ENCODE measurements at regions not wholly inside any gene's neighbourhood (a gene's known extent, or its start where the extent isn't known, plus 50 kb on each side); places are given as distances from the start of the nearest gene placed in this dataset.

- no peak for TF ChIP-seq CTCF (IDR thresholded peaks at IDR 0.05; ENCODE audit: poor library complexity, severe bottlenecking)
- H3K27ac ChIP-seq (ENCODE audit: poor library complexity, severe bottlenecking) = no peak overlapping the region
- DNase-seq (ENCODE audit: low spot score) (no peak), ATAC-seq (ENCODE audit: low read depth) (no peak)
- no peak overlapping the region for H3K4me3 ChIP-seq (ENCODE audit: severe bottlenecking)
- no peaks in the 10 kb centered on the region for H3K9me3 ChIP-seq (ENCODE audit: severe bottlenecking)
- H3K27me3 ChIP-seq (ENCODE audit: insufficient read depth, poor library complexity, severe bottlenecking) = no peaks in the 10 kb centered on the region
- peaks cover 8% of the 10 kb centered on the region for H3K4me1 ChIP-seq (ENCODE audit: insufficient read depth, poor library complexity, severe bottlenecking)
- H3K36me3 ChIP-seq (ENCODE audit: low read depth) = no peaks in the 10 kb centered on the region
Observed at GRCh38 chr2:47234456-47234855, 58.1 kb upstream of the CALM2 start.

GRCh38 chr2:47232738-47233415 lies 56.6 kb upstream of the CALM2 start:
- ATAC-seq (ENCODE audit: low read depth) = peak; percentile 48; the same call in 2 of the 3 replicates
- Histone ChIP-seq H3K4me3 (ENCODE audit: severe bottlenecking) (no peak overlapping the region), H3K4me1 (ENCODE audit: insufficient read depth, poor library complexity, severe bottlenecking) (peaks cover 8% of the 10 kb centered on the region), H3K27ac (ENCODE audit: poor library complexity, severe bottlenecking) (no peak overlapping the region), H3K27me3 (ENCODE audit: insufficient read depth, poor library complexity, severe bottlenecking) (no peaks in the 10 kb centered on the region), H3K9me3 (ENCODE audit: severe bottlenecking) (no peaks in the 10 kb centered on the region), H3K36me3 (ENCODE audit: low read depth) (no peaks in the 10 kb centered on the region)
- DNase-seq (ENCODE audit: low spot score) = no peak
- no peak for TF ChIP-seq CTCF (IDR thresholded peaks at IDR 0.05; ENCODE audit: poor library complexity, severe bottlenecking)

- no peak overlapping the region for H3K27ac ChIP-seq (ENCODE audit: poor library complexity, severe bottlenecking)
- H3K36me3 ChIP-seq (ENCODE audit: low read depth) = no peaks in the 10 kb centered on the region
- H3K27me3 ChIP-seq (ENCODE audit: insufficient read depth, poor library complexity, severe bottlenecking) = no peaks in the 10 kb centered on the region
- ATAC-seq (ENCODE audit: low read depth) (no peak), DNase-seq (ENCODE audit: low spot score) (no peak)
- H3K9me3 ChIP-seq (ENCODE audit: severe bottlenecking) = no peaks in the 10 kb centered on the region
- H3K4me1 ChIP-seq (ENCODE audit: insufficient read depth, poor library complexity, severe bottlenecking) = peaks cover 18% of the 10 kb centered on the region
- no peak for TF ChIP-seq CTCF (IDR thresholded peaks at IDR 0.05; ENCODE audit: poor library complexity, severe bottlenecking)
- H3K4me3 ChIP-seq (ENCODE audit: severe bottlenecking) = no peak overlapping the region
Observed at GRCh38 chr2:47230418-47230817, 54.1 kb upstream of the CALM2 start.

GRCh38 chr2:47227532-47228279 lies 51.4 kb upstream of the CALM2 start:
- Histone ChIP-seq H3K27me3 (ENCODE audit: insufficient read depth, poor library complexity, severe bottlenecking) (no peaks in the 10 kb centered on the region), H3K36me3 (ENCODE audit: low read depth) (no peaks in the 10 kb centered on the region), H3K4me3 (ENCODE audit: severe bottlenecking) (no peak overlapping the region), H3K4me1 (ENCODE audit: insufficient read depth, poor library complexity, severe bottlenecking) (peaks cover 20% of the 10 kb centered on the region), H3K9me3 (ENCODE audit: severe bottlenecking) (no peaks in the 10 kb centered on the region), H3K27ac (ENCODE audit: poor library complexity, severe bottlenecking) (no peak overlapping the region)
- DNase-seq (ENCODE audit: low spot score) (no peak), ATAC-seq (ENCODE audit: low read depth) (no peak)
- TF ChIP-seq CTCF (IDR thresholded peaks at IDR 0.05; ENCODE audit: poor library complexity, severe bottlenecking) = no peak

- peaks cover 16% of the 10 kb centered on the region for H3K4me1 ChIP-seq (ENCODE audit: insufficient read depth, poor library complexity, severe bottlenecking)
- no peaks in the 10 kb centered on the region for H3K36me3 ChIP-seq (ENCODE audit: low read depth)
- ATAC-seq (ENCODE audit: low read depth) (no peak), DNase-seq (ENCODE audit: low spot score) (no peak)
- H3K27me3 ChIP-seq (ENCODE audit: insufficient read depth, poor library complexity, severe bottlenecking) = no peaks in the 10 kb centered on the region
- no peak for TF ChIP-seq CTCF (IDR thresholded peaks at IDR 0.05; ENCODE audit: poor library complexity, severe bottlenecking)
- no peak overlapping the region for H3K4me3 ChIP-seq (ENCODE audit: severe bottlenecking)
- H3K9me3 ChIP-seq (ENCODE audit: severe bottlenecking) = no peaks in the 10 kb centered on the region
- H3K27ac ChIP-seq (ENCODE audit: poor library complexity, severe bottlenecking) = no peak overlapping the region
Observed at GRCh38 chr2:47226923-47227220, 50.6 kb upstream of the CALM2 start.
